Hepatocyte (in vitro differentiated cells): ENCODE measurements at regions not wholly inside any gene's neighbourhood (a gene's known extent, or its start where the extent isn't known, plus 50 kb on each side); places are given as distances from the start of the nearest gene placed in this dataset.

Experiments used
- EZH2 ChIP-seq: fragments of 200-600 bp; sonication (generic); IDR thresholded peaks from 2 replicates; pipeline ENCODE4 v1.6.1; 2016; ENCODE audit warnings: antibody characterized with exemption, mild to moderate bottlenecking, borderline replicate concordance
- EZH2phosphoT487 ChIP-seq: fragments of 200-600 bp; sonication (generic); IDR thresholded peaks from one replicate; pipeline ENCODE4 v1.6.1; 2018; ENCODE audit warnings: antibody characterized with exemption, mild to moderate bottlenecking, low read depth, moderate library complexity; ENCODE audit not compliant: unreplicated experiment, severe bottlenecking
- TF ChIP-seq, protein P1 (sequence below): fragments of 200-600 bp; sonication (generic); IDR thresholded peaks from 2 replicates; pipeline ENCODE4 v1.5.1; 2016; ENCODE audit warnings: antibody characterized with exemption, mild to moderate bottlenecking; ENCODE audit not compliant: poor library complexity

DNA sequence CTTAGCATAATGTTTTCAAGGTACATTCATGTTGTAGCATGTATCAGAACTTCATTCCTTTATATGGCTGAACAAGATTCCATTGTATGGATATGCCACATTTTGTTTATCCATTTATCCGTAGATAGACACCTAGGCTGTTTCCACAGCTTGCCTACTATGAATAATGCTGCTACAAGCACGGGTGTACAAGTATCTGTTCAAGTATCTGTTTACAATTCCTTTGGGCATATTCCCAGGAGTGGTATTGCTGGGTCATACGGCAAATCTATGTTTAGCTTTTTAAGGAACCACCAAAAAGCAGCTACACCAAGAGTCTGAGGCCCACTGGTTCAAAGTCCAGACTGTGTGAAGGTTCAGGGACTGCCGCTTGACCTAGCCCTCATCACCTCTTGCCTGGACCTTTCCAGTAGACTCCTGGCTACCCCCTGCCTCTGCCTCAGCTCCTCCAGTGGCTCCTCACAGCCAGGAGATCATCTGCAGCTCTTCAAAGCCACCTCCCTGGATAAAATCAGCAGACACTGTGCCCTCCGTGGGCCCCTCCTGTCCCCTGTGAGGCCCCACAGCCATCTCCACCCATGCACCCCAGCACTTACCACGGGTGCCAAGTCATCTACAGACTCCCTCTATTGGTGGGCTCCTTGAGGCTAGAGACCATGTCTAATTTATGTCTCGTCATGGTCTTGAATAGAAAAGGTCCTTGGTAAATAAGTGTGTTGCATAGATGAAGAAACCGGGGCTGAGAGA, 160.3 kb downstream of the MN1 start:
- TF ChIP-seq, protein P1, sequence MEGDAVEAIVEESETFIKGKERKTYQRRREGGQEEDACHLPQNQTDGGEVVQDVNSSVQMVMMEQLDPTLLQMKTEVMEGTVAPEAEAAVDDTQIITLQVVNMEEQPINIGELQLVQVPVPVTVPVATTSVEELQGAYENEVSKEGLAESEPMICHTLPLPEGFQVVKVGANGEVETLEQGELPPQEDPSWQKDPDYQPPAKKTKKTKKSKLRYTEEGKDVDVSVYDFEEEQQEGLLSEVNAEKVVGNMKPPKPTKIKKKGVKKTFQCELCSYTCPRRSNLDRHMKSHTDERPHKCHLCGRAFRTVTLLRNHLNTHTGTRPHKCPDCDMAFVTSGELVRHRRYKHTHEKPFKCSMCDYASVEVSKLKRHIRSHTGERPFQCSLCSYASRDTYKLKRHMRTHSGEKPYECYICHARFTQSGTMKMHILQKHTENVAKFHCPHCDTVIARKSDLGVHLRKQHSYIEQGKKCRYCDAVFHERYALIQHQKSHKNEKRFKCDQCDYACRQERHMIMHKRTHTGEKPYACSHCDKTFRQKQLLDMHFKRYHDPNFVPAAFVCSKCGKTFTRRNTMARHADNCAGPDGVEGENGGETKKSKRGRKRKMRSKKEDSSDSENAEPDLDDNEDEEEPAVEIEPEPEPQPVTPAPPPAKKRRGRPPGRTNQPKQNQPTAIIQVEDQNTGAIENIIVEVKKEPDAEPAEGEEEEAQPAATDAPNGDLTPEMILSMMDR, result no peak
- TF ChIP-seq EZH2, result no peak
- no peak for TF ChIP-seq EZH2phosphoT487
